Activated CD8-positive, alpha-beta T cell treated with anti-CD3 and anti-CD28 coated beads, Interleukin-2, amount 10 ng/mL, durations not matched to agents 7 days and 5 days (primary cell): ENCODE measurements at regions not wholly inside any gene's neighbourhood (a gene's known extent, or its start where the extent isn't known, plus 50 kb on each side); places are given as distances from the start of the nearest gene placed in this dataset.
"Not testable (repeated sequence)": the region's sequence is repeated elsewhere in the genome, so short reads cannot be mapped to it uniquely, and the experiment has no call there.

Experiments
- ATAC-seq: fragments of 150-1000 bp; cut with Tn5 transposase; one replicate; pipeline ENCODE4 v1.10.0; 2021; ENCODE audit warnings: moderate library complexity
- CTCF ChIA-PET: fragments of 350-600 bp; sonication (Branson Sonifier 250); formaldehyde crosslinking; loops from one replicate; lab custom pipeline; 2021; ENCODE audit warnings: antibody characterized with exemption; lab: Charles Lee
- POLR2A ChIA-PET: fragments of 350-600 bp; sonication (Branson Sonifier 250); formaldehyde crosslinking; loops from one replicate; lab custom pipeline; 2021; ENCODE audit warnings: antibody characterized with exemption; lab: Charles Lee
- DNase-seq: peaks from one replicate; pipeline ENCODE4 v3.0.0-alpha.2; 2020
- H3K27ac Mint-ChIP-seq: one replicate; pipeline ENCODE4 v1.8.0; 2021; ENCODE audit warnings: mild to moderate bottlenecking, mixed read lengths
- H3K27me3 Mint-ChIP-seq: one replicate; pipeline ENCODE4 v1.8.0; 2021; ENCODE audit warnings: low read depth, mixed read lengths
- H3K36me3 Mint-ChIP-seq: one replicate; pipeline ENCODE4 v1.8.0; 2021; ENCODE audit warnings: low read depth, mixed read lengths
- H3K4me1 Mint-ChIP-seq: one replicate; pipeline ENCODE4 v1.8.0; 2021; ENCODE audit warnings: low read depth, mixed read lengths
- H3K4me3 Mint-ChIP-seq: one replicate; pipeline ENCODE4 v1.8.0; 2021; ENCODE audit warnings: mild to moderate bottlenecking, mixed read lengths
- H3K9me3 Mint-ChIP-seq: one replicate; pipeline ENCODE4 v1.8.0; 2022; ENCODE audit warnings: mixed read lengths; ENCODE audit not compliant: insufficient read depth

DNA sequence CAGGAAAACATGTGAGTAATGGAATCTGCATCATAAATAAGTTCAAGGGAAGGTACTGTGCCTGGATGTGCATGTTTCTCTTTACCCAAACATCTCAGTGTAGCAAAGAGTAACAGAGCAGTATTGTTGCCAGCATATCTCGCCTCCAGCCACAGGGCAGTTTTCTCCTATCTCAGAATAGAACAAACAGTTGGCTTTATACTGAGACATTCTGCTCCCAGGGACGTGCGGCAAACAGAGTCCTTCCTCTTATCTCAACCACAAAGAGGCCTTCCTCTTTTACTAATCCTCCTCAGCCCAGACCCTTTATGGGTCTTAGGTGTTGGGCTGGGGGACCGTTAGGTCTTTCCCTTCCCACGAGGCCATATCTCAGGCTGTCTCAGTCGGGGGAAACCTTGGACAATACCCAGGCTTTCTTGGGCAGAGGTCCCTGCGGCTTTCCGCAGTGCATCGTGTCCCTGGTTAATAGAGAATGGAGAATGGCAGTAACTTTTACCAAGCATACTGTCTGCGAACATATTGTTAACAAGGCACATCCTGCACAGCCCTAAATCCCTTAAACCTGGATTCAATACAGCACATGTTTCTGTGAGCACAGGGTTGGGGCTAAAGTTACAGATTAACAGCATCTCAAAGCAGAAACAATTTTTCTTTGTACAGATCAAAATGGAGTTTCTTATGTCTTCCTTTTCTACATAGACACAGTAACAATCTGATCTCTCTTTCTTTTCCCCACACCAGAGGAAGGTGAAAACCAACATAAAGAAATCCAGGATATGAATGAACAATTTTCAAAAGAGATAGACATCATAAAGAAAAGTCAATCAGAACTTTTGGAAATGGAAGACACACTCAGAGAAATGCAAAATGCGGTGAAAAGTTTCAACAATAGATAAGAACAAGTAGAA is 181.9 kb upstream of the KYNU start:
- H3K36me3 Mint-ChIP-seq, H3K4me1 Mint-ChIP-seq, H3K9me3 Mint-ChIP-seq, H3K27me3 Mint-ChIP-seq, H3K4me3 Mint-ChIP-seq, POLR2A ChIA-PET, H3K27ac Mint-ChIP-seq, CTCF ChIA-PET, DNase-seq, ATAC-seq: not testable (repeated sequence)

DNA sequence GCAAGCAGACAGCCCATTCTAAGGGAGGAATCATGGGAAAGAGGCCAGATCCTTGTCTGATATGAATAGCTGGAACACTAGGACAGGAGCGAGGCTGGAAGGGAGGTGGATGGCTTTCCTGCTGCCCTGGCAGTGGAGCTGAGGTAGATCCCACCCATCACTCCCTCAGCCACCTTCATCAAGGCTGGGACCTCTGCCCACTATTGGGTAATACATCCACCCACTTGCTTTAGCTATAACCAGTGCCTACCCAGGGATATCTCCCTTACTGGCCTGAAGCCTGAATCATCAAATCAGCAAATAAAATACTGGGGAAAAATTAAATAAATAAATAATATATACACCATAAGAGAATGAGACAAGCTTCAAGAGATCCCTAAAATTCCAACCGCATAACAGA is 183.2 kb upstream of the KYNU start:
- no peaks in the 10 kb centered on the region for H3K36me3 Mint-ChIP-seq
- no peaks in the 10 kb centered on the region for H3K4me1 Mint-ChIP-seq
- H3K9me3 Mint-ChIP-seq, result no peaks in the 10 kb centered on the region
- ATAC-seq (no peak), DNase-seq (no peak)
- no peak overlapping the region for H3K27ac Mint-ChIP-seq
- no peak overlapping the region for H3K4me3 Mint-ChIP-seq
- ChIA-PET POLR2A (no interaction called here), CTCF (no interaction called here)
- H3K27me3 Mint-ChIP-seq, result no peaks in the 10 kb centered on the region

DNA sequence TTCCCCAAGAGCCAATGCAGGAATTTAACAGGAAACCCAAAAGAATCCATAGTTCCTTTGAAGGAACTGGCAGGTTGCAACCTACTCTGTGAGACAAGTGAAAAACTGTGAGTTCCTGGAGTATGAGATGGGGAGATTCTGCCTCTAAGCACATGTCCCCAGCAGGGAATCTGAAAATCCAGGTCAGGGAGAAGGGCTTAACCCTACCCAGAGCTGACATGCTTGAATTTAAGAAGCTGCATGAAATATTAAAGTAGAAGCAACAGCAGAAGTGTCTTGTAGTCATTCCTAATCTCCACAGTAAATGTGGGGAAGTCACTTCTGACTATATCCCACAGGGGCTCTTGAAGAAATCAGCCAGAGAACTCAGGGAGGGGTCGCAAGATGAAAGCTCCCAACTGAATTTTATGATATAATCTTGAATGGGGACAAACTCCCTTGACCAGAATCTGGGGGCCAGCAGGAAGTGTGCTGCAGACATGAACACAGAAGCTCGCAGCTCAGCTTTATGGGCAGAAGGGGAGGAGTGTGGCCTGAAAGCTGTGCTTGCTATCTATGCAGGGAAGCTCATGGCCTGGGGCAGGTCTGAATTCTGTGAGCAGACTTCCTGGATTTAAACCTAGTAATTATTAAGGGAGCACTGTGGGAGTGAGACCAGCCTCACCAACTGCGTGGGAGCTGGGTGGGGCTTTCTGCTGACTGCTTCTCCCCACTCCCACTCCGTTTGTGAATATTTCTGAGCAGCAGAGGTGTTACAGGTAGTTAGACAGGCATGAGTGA is 184.1 kb upstream of the KYNU start:
- no peak for DNase-seq
- Mint-ChIP-seq H3K4me3 (no peak overlapping the region), H3K9me3 (no peaks in the 10 kb centered on the region), H3K36me3 (no peaks in the 10 kb centered on the region), H3K4me1 (no peaks in the 10 kb centered on the region), H3K27ac (no peak overlapping the region), H3K27me3 (no peaks in the 10 kb centered on the region)
- ATAC-seq, result no peak
- POLR2A ChIA-PET, result no interaction called here
- CTCF ChIA-PET, result no interaction called here

DNA sequence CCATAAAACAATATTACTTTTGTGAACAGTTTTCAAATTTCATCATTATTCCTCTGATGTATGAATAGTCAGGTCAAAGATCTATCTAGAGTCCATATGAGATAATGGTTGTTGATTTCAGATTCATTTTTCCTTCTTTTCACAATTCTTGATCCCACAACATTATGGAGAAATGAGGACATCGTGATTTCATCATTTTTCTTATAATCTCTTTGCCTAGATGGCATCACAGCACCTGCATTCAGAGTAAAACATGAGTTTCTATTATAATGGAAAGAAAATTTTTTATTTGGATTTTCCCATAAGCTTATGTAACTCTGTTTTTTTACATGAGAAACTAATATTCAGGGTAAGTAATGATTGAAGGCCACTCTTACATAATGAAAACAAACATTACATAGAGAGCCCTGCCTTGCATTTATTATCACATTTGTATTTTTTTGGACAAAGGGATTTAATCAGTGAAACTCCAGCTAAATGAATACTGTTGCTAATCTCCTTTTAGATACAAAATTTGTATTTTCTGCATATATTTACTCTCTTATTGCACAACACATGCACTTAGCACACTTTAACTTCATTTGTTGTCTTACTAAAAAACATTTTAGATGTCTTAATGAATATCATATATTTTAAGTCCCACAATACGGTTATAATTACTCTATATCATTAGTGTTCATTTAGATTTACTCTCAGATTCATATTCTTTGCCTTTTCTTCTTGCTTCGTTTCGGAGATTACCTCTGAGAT is 188.4 kb upstream of the KYNU start:
- CTCF ChIA-PET, result no interaction called here
- Mint-ChIP-seq H3K4me3 (no peak overlapping the region), H3K9me3 (no peaks in the 10 kb centered on the region), H3K36me3 (no peaks in the 10 kb centered on the region), H3K4me1 (no peaks in the 10 kb centered on the region), H3K27me3 (no peaks in the 10 kb centered on the region), H3K27ac (no peak overlapping the region)
- POLR2A ChIA-PET, result no interaction called here
- ATAC-seq (no peak), DNase-seq (no peak)

DNA sequence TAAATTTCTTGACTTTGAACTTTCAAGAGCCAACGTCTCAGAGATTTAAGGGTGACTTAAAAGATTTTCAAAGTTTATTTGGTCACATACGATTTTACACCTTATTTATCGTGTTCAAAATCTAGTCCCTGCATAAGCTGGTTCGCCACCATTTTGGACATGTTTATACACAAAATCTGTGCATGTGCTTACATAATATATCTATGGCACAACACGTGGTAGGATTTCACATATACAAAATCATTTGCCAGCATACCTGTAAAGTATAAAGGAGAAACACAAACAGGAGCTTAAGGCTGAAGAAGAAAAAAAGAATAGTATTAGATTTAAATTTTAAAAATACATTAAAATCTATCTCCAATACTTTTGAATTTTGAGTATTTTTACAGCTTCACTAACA is 190.0 kb upstream of the KYNU start:
- Mint-ChIP-seq H3K4me1 (no peaks in the 10 kb centered on the region), H3K4me3 (no peak overlapping the region), H3K27me3 (no peaks in the 10 kb centered on the region), H3K9me3 (no peaks in the 10 kb centered on the region), H3K36me3 (no peaks in the 10 kb centered on the region), H3K27ac (no peak overlapping the region)
- POLR2A ChIA-PET, result no interaction called here
- DNase-seq (no peak), ATAC-seq (no peak)
- CTCF ChIA-PET, result no interaction called here

DNA sequence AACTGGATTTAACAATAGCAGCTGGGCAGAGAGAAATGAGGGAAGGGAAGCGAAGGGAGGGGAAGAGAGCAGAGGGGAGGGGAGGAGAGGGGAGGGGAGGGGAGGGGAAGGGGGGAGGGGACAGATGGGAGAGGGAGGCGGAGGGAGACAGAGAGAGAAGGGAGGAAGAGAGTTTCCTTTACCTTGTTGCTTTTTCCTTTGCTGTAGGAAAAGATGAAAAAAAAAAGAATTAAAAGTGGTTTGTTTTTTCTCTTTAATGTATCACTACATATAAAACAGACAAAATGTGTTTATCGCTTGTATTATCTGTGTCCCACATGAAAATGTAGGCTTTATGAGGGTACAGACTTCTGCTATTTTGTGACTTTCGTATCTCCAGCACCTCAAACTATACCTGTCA is 190.4 kb upstream of the KYNU start:
- ATAC-seq (no peak), DNase-seq (no peak)
- Mint-ChIP-seq H3K4me3 (no peak overlapping the region), H3K27ac (no peak overlapping the region), H3K4me1 (no peaks in the 10 kb centered on the region), H3K36me3 (no peaks in the 10 kb centered on the region), H3K27me3 (no peaks in the 10 kb centered on the region), H3K9me3 (no peaks in the 10 kb centered on the region)
- POLR2A ChIA-PET, result no interaction called here
- CTCF ChIA-PET, result no interaction called here

DNA sequence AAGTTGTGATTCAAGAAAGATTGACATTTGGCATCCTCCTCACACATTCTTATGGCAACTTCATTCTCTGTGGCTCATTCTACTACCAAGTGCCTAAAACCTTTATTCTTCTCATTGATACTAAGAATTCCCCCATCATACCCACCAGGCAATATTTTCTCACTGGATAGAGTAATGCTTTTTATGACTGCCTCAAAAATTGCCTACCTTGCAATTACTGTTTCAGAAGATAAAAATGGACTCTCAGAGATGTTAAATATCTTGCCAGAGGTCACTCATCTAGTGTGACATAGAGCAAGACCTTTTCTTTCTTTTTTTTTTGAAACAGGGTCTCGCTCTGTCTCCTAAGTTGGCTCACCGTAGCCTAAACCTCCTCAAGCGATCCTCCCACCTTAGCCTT is 192.8 kb upstream of the KYNU start:
- no peak overlapping the region for H3K4me3 Mint-ChIP-seq
- no peaks in the 10 kb centered on the region for H3K9me3 Mint-ChIP-seq
- CTCF ChIA-PET, result no interaction called here
- DNase-seq, result no peak
- no peak for ATAC-seq
- H3K36me3 Mint-ChIP-seq, result no peaks in the 10 kb centered on the region
- H3K27me3 Mint-ChIP-seq, result no peaks in the 10 kb centered on the region
- no peak overlapping the region for H3K27ac Mint-ChIP-seq
- POLR2A ChIA-PET, result no interaction called here
- no peaks in the 10 kb centered on the region for H3K4me1 Mint-ChIP-seq

DNA sequence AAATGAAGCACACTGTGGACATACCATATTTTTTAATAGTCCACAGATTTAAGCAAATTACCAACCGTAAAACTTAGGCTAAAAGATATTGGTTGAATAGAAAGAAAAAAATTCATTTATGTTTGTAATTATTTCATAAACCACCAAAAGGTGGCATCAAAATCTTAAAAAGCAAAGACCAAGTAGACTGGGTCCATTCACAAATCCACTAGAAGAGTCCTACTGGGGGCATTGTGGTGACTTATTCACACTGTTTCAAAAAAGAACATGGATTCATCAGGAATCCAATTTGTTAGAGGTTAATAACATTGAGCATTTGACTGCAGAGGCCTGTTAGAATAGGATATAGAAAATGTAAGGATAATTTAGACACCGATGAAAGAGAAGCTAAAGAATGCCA is 194.9 kb upstream of the KYNU start:
- Mint-ChIP-seq H3K27ac (no peak overlapping the region), H3K4me1 (no peaks in the 10 kb centered on the region), H3K27me3 (no peaks in the 10 kb centered on the region), H3K36me3 (no peaks in the 10 kb centered on the region), H3K9me3 (no peaks in the 10 kb centered on the region), H3K4me3 (no peak overlapping the region)
- DNase-seq, result no peak
- no peak for ATAC-seq
- ChIA-PET POLR2A (no interaction called here), CTCF (no interaction called here)

DNA sequence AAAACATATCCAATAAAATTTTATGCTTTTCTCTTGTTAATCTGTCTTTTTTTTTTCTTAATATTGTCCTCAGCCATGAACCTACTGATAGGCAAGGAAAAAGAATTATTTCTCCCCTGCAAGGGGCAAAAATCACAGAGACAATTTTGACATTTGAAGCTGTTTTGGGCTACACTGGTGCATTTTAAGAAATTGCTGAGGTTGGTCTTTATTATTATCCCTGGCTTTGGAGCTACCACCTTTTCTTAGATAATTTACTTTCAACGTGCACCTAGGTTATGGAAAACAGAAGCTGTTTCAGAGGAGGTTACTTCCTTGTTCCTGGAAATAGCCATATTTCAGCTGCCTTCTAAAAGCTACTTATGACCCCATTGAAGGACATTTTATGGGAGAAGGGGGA is 195.5 kb upstream of the KYNU start:
- no peak overlapping the region for H3K4me3 Mint-ChIP-seq
- DNase-seq, result no peak
- CTCF ChIA-PET, result no interaction called here
- no peaks in the 10 kb centered on the region for H3K9me3 Mint-ChIP-seq
- H3K36me3 Mint-ChIP-seq, result no peaks in the 10 kb centered on the region
- POLR2A ChIA-PET, result no interaction called here
- ATAC-seq, result no peak
- no peaks in the 10 kb centered on the region for H3K4me1 Mint-ChIP-seq
- no peak overlapping the region for H3K27ac Mint-ChIP-seq
- no peaks in the 10 kb centered on the region for H3K27me3 Mint-ChIP-seq

DNA sequence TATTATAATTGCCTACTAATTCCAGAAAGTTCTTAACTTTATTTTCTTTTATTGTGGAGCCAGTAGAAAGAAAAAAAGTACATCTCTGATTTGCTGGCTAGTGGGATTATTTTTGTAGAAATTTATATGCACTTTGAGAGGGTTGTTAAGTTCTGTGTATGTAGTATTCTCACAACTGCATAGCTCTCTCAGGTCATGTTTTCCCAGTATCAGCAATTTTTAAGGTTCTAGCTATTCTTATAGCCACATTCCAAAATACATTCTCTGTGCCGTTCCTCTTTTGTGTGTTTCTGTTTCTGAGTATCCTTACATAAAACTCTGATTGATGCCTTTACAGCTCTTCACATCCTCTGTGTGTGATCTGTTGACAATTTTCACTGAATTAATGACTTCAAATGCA is 199.3 kb upstream of the KYNU start:
- ATAC-seq (no peak), DNase-seq (no peak)
- Mint-ChIP-seq H3K9me3 (no peaks in the 10 kb centered on the region), H3K4me1 (no peaks in the 10 kb centered on the region), H3K4me3 (no peak overlapping the region), H3K36me3 (no peaks in the 10 kb centered on the region), H3K27ac (no peak overlapping the region), H3K27me3 (no peaks in the 10 kb centered on the region)
- POLR2A ChIA-PET, result no interaction called here
- CTCF ChIA-PET, result no interaction called here

DNA sequence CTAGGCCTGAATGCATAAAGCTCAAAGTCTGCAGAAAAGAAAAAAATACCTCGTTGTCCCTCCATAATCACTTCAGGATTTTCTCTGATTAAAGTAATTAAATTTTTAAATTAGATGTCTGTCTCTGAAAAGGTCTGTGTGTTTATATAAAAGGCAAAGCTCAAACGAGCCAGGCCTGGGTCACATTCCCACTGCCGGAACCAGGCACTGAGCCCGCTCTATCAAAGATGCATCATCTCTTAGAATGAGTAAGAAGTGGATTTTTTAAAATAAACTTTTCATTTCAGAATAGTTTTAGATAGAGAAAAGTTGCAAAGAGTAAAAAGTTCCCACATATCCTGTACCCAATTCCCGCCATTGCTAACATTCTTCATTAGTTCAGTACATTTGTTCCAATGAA is 202.1 kb upstream of the KYNU start:
- H3K4me1 Mint-ChIP-seq, result no peaks in the 10 kb centered on the region
- ATAC-seq (no peak), DNase-seq (no peak)
- ChIA-PET POLR2A (no interaction called here), CTCF (no interaction called here)
- H3K27me3 Mint-ChIP-seq, result no peaks in the 10 kb centered on the region
- H3K4me3 Mint-ChIP-seq, result no peak overlapping the region
- H3K9me3 Mint-ChIP-seq, result no peaks in the 10 kb centered on the region
- H3K27ac Mint-ChIP-seq, result no peak overlapping the region
- H3K36me3 Mint-ChIP-seq, result no peaks in the 10 kb centered on the region

DNA sequence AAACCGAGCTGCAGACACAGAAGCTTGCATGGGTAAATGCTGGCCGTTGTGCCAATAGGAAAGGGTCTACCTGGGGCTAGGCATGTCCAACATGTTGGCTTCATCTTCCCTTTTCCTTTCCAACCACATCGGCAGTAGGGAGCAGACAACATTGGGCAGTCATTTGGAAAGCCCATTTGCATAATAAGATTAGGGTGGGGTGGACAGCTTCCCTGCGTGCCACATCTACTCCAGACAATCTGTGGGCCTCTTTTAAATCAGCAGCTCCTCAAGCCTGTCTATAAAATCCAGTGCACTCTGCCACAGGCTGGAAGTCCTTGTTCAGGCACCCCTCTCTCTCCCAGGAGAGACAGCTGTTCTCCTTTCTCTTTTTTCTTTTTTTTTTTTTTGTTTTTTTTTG is 203.6 kb upstream of the KYNU start:
- POLR2A ChIA-PET, result no interaction called here
- Mint-ChIP-seq H3K9me3 (no peaks in the 10 kb centered on the region), H3K4me3 (no peak overlapping the region), H3K27me3 (no peaks in the 10 kb centered on the region), H3K36me3 (no peaks in the 10 kb centered on the region), H3K27ac (no peak overlapping the region), H3K4me1 (no peaks in the 10 kb centered on the region)
- DNase-seq (no peak), ATAC-seq (no peak)
- CTCF ChIA-PET, result no interaction called here
